ENCODE measurements at regions not wholly inside any gene's neighbourhood (a gene's known extent, or its start where the extent isn't known, plus 50 kb on each side); places are given as distances from the start of the nearest gene placed in this dataset.
"Not testable (repeated sequence)": the region's sequence is repeated elsewhere in the genome, so short reads cannot be mapped to it uniquely, and the experiment has no call there.

DNA sequence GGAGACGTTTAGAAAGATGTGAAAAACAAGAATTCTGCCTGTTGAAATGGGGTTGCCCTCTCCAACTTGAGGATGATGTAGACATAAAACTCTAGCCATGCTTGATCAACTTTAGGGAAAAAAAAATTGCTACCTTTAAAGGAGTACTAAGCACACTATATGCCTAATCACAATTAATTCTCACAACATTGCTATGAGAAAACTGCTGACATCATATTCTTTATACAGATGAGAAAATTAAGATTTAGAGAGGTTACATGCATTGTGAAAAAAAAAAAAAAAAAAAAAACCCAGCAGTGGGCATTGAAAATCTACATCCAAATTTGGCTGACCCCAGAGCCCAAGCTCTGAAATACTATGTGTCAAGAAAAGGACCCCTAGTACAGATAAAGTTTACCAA is 617.2 kb upstream of the ADGRL2 start:
- TF ChIP-seq, protein P1, sequence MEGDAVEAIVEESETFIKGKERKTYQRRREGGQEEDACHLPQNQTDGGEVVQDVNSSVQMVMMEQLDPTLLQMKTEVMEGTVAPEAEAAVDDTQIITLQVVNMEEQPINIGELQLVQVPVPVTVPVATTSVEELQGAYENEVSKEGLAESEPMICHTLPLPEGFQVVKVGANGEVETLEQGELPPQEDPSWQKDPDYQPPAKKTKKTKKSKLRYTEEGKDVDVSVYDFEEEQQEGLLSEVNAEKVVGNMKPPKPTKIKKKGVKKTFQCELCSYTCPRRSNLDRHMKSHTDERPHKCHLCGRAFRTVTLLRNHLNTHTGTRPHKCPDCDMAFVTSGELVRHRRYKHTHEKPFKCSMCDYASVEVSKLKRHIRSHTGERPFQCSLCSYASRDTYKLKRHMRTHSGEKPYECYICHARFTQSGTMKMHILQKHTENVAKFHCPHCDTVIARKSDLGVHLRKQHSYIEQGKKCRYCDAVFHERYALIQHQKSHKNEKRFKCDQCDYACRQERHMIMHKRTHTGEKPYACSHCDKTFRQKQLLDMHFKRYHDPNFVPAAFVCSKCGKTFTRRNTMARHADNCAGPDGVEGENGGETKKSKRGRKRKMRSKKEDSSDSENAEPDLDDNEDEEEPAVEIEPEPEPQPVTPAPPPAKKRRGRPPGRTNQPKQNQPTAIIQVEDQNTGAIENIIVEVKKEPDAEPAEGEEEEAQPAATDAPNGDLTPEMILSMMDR (IDR thresholded peaks at IDR 0.05; ENCODE audit: borderline replicate concordance, insufficient read depth, low read depth, low read length): no peak
- no peak overlapping the region for H3K4me3 ChIP-seq (ENCODE audit: low read depth, low read length)

- H3K4me3 ChIP-seq (ENCODE audit: low read depth, low read length): no peak overlapping the region
- TF ChIP-seq, protein P1 (IDR thresholded peaks at IDR 0.05; ENCODE audit: borderline replicate concordance, insufficient read depth, low read depth, low read length): no peak
Measured at GRCh38 chr1:81183051-81183450, 617.7 kb upstream of the ADGRL2 start.

- TF ChIP-seq, protein P1 (IDR thresholded peaks at IDR 0.05; ENCODE audit: borderline replicate concordance, insufficient read depth, low read depth, low read length): no peak
- no peak overlapping the region for H3K4me3 ChIP-seq (ENCODE audit: low read depth, low read length)
Measured at GRCh38 chr1:81179242-81179641, 621.5 kb upstream of the ADGRL2 start.

GRCh38 chr1:81178431-81179093 is 622.2 kb upstream of the ADGRL2 start:
- not testable (repeated sequence) for H3K4me3 ChIP-seq (ENCODE audit: low read depth, low read length)

DNA sequence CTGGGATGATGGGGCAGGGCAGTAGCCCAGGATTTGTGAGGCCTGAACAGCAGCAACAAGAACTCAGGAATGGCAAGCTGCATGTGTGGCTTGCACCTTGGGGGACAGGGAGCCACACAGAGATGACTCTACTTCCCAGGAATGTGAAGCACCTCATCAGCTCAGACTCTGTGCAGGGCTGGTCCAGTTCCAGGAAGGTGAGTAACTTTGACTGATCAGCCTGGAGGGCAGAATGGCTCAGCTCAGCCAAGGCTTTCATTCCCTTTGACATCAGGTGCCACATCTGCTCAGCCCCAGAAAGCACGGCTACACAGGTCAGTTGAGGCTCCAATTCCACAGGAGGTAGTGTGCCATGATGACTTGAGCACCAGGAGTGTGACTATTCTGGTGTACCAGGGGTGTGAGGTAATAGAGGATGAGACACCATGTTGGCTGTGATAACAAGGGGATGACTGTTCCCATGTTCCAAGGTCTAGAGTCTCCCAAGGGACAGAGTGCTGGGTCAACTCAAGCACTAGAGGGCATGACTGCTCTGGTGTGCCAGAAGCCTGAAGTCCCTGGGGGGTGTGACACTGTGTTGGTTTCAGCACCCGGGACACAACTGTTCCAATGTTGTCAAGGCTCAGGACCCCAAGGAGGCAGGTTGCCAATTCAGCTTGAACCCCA is 625.8 kb upstream of the ADGRL2 start:
- H3K4me3 ChIP-seq (ENCODE audit: low read depth, low read length): no peak overlapping the region
- TF ChIP-seq, protein P1 (IDR thresholded peaks at IDR 0.05; ENCODE audit: borderline replicate concordance, insufficient read depth, low read depth, low read length): no peak

DNA sequence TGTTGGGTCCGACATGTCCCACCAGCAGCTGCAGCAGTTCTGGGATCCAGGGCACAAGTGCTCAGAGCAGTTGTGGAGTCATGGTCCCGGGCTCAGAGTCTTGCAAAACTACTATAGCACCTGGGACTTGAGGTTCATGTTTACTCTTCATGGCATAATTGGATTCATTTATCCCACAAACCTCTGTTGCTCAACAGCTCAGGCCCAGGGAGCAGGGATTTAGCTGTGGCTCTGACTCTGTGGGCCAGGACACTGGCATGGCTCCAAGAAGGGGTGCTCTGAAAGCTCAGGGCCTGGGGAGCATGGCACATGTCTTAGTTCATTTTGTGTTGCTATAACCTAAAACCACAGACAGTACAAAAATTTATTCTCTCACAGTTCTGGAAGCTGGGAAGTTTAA is 626.7 kb upstream of the ADGRL2 start:
- H3K4me3 ChIP-seq (ENCODE audit: low read depth, low read length): no peak overlapping the region
- TF ChIP-seq, protein P1 (IDR thresholded peaks at IDR 0.05; ENCODE audit: borderline replicate concordance, insufficient read depth, low read depth, low read length): no peak

DNA sequence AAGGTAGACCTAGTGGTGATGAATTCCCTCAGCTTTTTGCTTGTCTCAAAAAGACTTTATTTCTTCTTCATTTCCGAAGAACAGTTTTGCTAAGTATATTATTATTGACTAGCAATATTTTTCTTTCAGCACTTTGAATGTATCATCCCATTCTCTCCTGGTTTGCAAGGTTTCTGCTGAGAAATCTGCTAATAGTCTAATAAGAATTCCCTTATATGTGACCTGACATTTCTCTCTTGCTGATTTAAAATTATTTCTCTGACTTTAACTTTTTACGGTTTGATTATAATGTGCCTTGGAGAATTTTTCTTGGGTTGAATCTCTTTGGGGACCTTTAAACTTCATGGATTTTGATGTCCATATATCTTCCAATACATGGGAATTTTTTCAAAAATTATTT is 628.3 kb upstream of the ADGRL2 start:
- TF ChIP-seq, protein P1 (IDR thresholded peaks at IDR 0.05; ENCODE audit: borderline replicate concordance, insufficient read depth, low read depth, low read length): no peak
- H3K4me3 ChIP-seq (ENCODE audit: low read depth, low read length): no peak overlapping the region

All from GM12875 (cell line).